ENCODE measurements at regions not wholly inside any gene's neighbourhood (a gene's known extent, or its start where the extent isn't known, plus 50 kb on each side); places are given as distances from the start of the nearest gene placed in this dataset.

DNA sequence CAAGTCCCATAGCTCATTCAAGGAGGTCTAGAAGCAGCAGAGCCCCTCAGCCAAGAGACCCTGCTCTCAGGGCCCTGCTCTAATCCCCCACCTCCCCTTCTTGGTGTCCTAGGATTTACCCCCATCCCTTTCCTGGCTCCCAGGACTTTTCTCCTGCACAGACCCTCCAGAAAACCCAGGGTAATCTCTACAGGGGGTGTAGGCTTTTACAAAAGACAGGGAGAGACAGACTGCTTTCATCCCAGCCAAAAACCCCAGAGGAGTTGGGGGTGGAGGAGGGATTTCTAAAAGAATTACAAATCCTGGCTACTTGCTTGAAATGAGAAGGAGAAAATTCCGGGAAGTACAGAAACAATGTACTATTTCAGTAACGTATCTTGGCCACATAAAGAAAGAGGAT lies 133.3 kb downstream of the TNFSF13B start:
- TF ChIP-seq, protein P1, sequence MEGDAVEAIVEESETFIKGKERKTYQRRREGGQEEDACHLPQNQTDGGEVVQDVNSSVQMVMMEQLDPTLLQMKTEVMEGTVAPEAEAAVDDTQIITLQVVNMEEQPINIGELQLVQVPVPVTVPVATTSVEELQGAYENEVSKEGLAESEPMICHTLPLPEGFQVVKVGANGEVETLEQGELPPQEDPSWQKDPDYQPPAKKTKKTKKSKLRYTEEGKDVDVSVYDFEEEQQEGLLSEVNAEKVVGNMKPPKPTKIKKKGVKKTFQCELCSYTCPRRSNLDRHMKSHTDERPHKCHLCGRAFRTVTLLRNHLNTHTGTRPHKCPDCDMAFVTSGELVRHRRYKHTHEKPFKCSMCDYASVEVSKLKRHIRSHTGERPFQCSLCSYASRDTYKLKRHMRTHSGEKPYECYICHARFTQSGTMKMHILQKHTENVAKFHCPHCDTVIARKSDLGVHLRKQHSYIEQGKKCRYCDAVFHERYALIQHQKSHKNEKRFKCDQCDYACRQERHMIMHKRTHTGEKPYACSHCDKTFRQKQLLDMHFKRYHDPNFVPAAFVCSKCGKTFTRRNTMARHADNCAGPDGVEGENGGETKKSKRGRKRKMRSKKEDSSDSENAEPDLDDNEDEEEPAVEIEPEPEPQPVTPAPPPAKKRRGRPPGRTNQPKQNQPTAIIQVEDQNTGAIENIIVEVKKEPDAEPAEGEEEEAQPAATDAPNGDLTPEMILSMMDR (IDR thresholded peaks at IDR 0.05), result no peak
- H3K4me3 ChIP-seq, result no peak overlapping the region
- H3K9me3 ChIP-seq, result no peaks in the 10 kb centered on the region
- DNase-seq, result no peak
- no peaks in the 10 kb centered on the region for H3K36me3 ChIP-seq (ENCODE audit: low read depth)
- no peak for ATAC-seq
- H3K4me1 ChIP-seq (ENCODE audit: low read depth), result no peaks in the 10 kb centered on the region
- intact Hi-C loops (cut with DNase I, micrococcal nuclease), result no loop called here

- Histone ChIP-seq H3K9me3 (no peaks in the 10 kb centered on the region), H3K4me3 (no peak overlapping the region), H3K4me1 (ENCODE audit: low read depth) (no peaks in the 10 kb centered on the region), H3K36me3 (ENCODE audit: low read depth) (no peaks in the 10 kb centered on the region)
- intact Hi-C loops (cut with DNase I, micrococcal nuclease), result no loop called here
- DNase-seq (no peak), ATAC-seq (no peak)
- TF ChIP-seq, protein P1 (IDR thresholded peaks at IDR 0.05), result no peak
These were observed 138.0 kb downstream of the TNFSF13B start for GRCh38 chr13:108407495-108407894.

DNA sequence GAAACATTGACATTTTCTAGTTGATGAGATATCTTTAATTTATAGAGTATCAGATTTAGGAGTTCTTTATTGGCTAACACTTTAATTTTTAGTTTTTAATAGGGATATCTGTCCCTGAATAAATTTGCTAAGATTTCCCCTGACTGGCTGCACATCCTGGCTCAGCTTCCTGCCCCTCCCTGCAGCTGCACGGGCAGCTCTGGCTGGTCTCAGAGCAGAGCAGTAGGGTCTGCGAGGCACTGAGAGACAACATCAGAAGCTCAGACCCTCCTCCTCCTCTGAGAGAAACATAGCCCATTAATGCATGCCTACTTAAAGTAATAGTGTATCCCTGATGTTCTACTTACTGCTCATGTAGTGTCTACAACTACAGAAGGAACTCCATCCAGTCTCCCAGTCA lies 139.2 kb downstream of the TNFSF13B start:
- Histone ChIP-seq H3K4me1 (ENCODE audit: low read depth) (no peaks in the 10 kb centered on the region), H3K36me3 (ENCODE audit: low read depth) (no peaks in the 10 kb centered on the region), H3K9me3 (no peaks in the 10 kb centered on the region), H3K4me3 (no peak overlapping the region)
- TF ChIP-seq, protein P1 (IDR thresholded peaks at IDR 0.05), result no peak
- intact Hi-C loops (cut with DNase I, micrococcal nuclease), result no loop called here
- ATAC-seq (no peak), DNase-seq (no peak)

DNA sequence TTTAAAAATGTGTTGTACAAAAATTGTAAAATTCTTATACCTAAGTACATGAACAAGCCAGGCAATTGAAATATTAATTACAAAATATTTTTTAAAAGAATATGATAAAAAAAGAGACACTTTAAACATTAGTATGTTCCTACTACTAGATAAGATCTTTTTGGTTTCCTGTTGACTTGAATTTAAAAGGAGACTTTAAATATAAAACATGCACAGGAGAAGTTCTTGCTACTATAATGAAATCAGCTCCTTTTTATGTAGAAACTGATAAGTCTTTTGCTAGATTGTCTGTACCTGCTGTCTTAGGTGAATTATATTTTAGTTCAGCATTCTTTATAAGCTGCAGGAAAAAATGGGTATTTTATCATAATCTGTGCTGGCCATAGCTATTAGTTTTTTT lies 140.2 kb downstream of the TNFSF13B start:
- Histone ChIP-seq H3K36me3 (ENCODE audit: low read depth) (no peaks in the 10 kb centered on the region), H3K4me1 (ENCODE audit: low read depth) (no peaks in the 10 kb centered on the region), H3K9me3 (no peaks in the 10 kb centered on the region), H3K4me3 (no peak overlapping the region)
- TF ChIP-seq, protein P1 (IDR thresholded peaks at IDR 0.05), result no peak
- no peak for DNase-seq
- intact Hi-C loops (cut with DNase I, micrococcal nuclease), result no loop called here
- ATAC-seq, result no peak

DNA sequence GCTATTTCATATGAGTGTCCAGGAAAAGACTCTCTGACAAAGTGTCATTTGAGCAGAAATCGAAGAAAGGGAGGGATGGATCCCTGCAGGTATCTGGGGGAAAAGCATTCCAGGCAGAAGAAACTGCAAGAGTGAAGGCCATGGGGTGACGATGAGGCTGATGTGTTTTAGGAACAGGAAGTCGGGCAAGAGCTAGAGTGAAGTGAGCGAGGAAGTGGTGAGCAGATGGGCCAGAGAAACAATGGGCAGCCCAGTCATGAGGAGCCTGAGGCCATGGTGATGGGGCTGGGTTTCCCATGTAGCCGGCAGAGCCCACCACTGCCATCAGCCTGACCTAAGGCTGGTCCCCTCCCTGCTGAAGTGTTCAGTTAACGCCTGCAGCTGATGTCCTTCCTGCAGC lies 150.2 kb downstream of the TNFSF13B start:
- ATAC-seq, result no peak
- Histone ChIP-seq H3K36me3 (ENCODE audit: low read depth) (no peaks in the 10 kb centered on the region), H3K9me3 (no peaks in the 10 kb centered on the region), H3K4me1 (ENCODE audit: low read depth) (no peaks in the 10 kb centered on the region), H3K4me3 (no peak overlapping the region)
- intact Hi-C loops (cut with DNase I, micrococcal nuclease), result no loop called here
- no peak for DNase-seq
- TF ChIP-seq, protein P1 (IDR thresholded peaks at IDR 0.05), result no peak

- DNase-seq (no peak), ATAC-seq (no peak)
- H3K4me3 ChIP-seq, result no peak overlapping the region
- no peaks in the 10 kb centered on the region for H3K9me3 ChIP-seq
- H3K4me1 ChIP-seq (ENCODE audit: low read depth), result no peaks in the 10 kb centered on the region
- no peaks in the 10 kb centered on the region for H3K36me3 ChIP-seq (ENCODE audit: low read depth)
- intact Hi-C loops (cut with DNase I, micrococcal nuclease), result no loop called here
- TF ChIP-seq, protein P1 (IDR thresholded peaks at IDR 0.05), result no peak
These were observed 155.5 kb downstream of the TNFSF13B start for GRCh38 chr13:108425056-108425455.
